GM13976 (cell line): ENCODE measurements at regions not wholly inside any gene's neighbourhood (a gene's known extent, or its start where the extent isn't known, plus 50 kb on each side); places are given as distances from the start of the nearest gene placed in this dataset.

Source experiments
- DNase-seq: peaks from one replicate; pipeline ENCODE4 v3.0.0; 2012; ENCODE audit warnings: low spot score
- CTCF ChIP-seq: IDR thresholded peaks from 2 replicates; pipeline ENCODE4 v1.5.1; 2012; ENCODE audit warnings: borderline replicate concordance, mild to moderate bottlenecking; ENCODE audit not compliant: insufficient read depth; ENCODE audit errors: extremely low read depth, missing control alignments, control extremely low read depth
- in situ Hi-C: fragments of 300-500 bp; cut with MboI; formaldehyde crosslinking; loops from one replicate; pipeline ENCODE4 v1.12.0; 2022; ENCODE audit warnings: low sequenced_read_pairs, mixed read lengths, inconsistent platforms; ENCODE audit not compliant: unreplicated experiment

GRCh38 chr2:129606496-129607270 lies 372.8 kb upstream of the RAB6C start:
- no peak for TF ChIP-seq CTCF
- in situ Hi-C loops, result no loop called here
- DNase-seq, result no peak

- in situ Hi-C loops, result no loop called here
- no peak for TF ChIP-seq CTCF
- no peak for DNase-seq
Measured at GRCh38 chr2:129609224-129609623, 370.2 kb upstream of the RAB6C start.

GRCh38 chr2:129610766-129611165 lies 368.7 kb upstream of the RAB6C start:
- TF ChIP-seq CTCF, result no peak
- in situ Hi-C loops, result no loop called here

GRCh38 chr2:129611471-129611870 lies 368.0 kb upstream of the RAB6C start:
- TF ChIP-seq CTCF, result no peak
- in situ Hi-C loops, result no loop called here
- no peak for DNase-seq

More at GRCh38 chr2:129610766-129611165, 368.7 kb upstream of the RAB6C start:
- no peak for DNase-seq

- in situ Hi-C loops, result no loop called here
- TF ChIP-seq CTCF, result no peak
Measured at GRCh38 chr2:129619471-129619870, 360.0 kb upstream of the RAB6C start.

GRCh38 chr2:129620411-129620810 lies 359.1 kb upstream of the RAB6C start:
- DNase-seq, result no peak
- no peak for TF ChIP-seq CTCF
- in situ Hi-C loops, result no loop called here

More at GRCh38 chr2:129619471-129619870, 360.0 kb upstream of the RAB6C start:
- DNase-seq, result no peak

GRCh38 chr2:129623783-129624182 lies 355.7 kb upstream of the RAB6C start:
- TF ChIP-seq CTCF, result no peak
- in situ Hi-C loops, result no loop called here
- no peak for DNase-seq
